Activated CD4-positive, alpha-beta T cell treated with anti-CD3 and anti-CD28 coated beads, Interleukin-2, Interleukin-6, amounts not matched to agents 100 ng/mL and 50 ng/mL, durations not matched to agents 16 hours and 8 hours (primary cell): ENCODE measurements at regions not wholly inside any gene's neighbourhood (a gene's known extent, or its start where the extent isn't known, plus 50 kb on each side); places are given as distances from the start of the nearest gene placed in this dataset.

Experiments used
- DNase-seq: peaks from one replicate; pipeline ENCODE4 v3.0.0-alpha.2; 2020

- no peak for DNase-seq
Measured at GRCh38 chr15:91562698-91563097, 290.8 kb upstream of the SLCO3A1 start.

DNA sequence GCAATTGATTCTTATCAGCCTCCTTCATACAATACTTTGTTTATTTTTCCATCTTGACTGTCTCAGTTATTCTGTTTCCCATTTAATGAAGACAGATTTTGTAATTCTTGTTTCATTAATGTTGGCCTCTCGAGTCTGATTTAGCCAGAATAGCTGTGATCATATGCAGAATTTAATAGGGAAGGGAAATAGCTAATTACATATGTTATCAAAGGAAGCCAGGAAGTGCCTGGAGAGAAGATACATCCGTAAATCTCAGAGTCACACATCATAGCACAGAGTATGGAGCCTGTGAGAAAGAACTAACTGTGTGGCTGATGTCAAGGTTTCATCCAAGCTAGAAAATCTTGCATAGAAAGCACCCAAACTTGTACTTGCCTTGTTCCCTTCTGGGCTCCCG, 288.9 kb upstream of the SLCO3A1 start:
- DNase-seq: no peak

- DNase-seq: no peak
Measured at GRCh38 chr15:91566141-91566540, 287.4 kb upstream of the SLCO3A1 start.

DNA sequence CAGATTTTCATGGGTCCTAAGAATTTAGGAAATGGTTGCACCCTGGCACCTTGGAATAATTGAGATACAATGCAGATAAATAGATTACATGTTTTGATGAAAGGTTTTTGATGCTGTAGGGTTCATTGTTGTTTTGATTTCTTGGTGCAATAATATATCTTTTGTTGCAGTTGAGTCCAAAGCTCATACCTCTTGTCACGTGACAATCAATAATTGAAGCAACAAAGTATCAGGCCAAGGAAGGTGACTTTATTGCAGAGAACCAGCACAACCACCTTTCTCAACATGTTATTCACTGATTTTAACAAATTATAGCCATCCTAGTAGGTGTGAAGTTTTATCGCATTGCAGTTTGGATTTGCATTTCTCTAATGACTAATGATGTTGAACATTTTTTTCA, 285.5 kb upstream of the SLCO3A1 start:
- DNase-seq: no peak

- DNase-seq: no peak
Measured at GRCh38 chr15:91572110-91572509, 281.4 kb upstream of the SLCO3A1 start.

GRCh38 chr15:91576096-91576495, 277.4 kb upstream of the SLCO3A1 start:
- no peak for DNase-seq

DNA sequence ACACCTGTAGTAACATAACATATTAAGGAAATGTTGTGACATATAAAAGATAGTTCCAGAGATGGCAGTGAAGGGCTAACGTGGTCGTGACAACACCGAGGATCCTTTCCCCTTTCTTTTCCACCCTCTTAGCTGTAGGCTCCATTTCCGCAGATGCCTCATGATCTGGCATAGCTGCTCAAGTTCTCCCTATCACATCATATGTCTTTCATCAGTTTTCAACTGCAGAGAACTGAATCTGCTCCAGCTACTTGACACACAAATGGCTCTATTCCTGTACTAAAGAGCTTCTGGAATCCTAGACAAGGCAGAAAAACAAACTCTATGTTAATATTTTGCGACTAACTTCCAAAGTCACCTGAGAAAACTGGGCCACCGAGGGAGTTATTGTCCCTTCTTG, 275.0 kb upstream of the SLCO3A1 start:
- no peak for DNase-seq

DNA sequence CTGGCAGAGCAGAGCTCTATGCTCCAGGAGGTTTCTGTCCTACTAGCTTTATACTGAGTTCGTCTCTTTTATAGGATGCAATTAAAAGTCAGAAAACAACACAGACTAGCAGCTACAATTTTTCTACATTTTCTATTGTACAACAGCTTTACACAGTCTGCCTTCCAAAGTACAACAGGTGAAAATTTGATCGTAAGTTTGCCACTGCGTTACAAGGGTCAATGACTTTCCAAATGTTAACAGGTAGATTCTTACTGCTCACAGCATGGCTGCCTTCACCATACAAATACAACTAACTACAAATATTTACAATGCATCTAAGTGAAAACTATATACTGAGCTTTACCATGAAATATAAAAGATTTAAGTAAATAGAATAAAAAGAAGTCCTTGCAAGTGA, 268.6 kb upstream of the SLCO3A1 start:
- no peak for DNase-seq

- DNase-seq: no peak
Measured at GRCh38 chr15:91586560-91586959, 266.9 kb upstream of the SLCO3A1 start.

DNA sequence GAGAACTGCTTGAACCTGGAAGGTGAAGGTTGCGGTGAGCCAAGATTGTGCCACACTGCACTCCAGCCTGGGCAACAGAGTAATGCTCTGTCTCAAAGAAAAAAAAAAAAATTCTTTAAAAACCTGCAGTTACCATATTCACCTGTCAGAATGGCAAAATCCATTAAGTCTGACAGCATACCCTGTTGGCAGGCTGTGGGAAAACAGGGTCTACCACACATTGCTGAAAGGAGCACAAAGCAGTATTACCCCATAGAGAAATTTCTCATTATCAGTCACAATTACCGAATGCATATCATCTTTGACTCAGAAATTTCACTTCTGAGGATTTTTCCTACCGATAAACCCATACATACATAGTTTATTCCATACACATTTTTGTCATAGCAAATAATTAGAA, 264.1 kb upstream of the SLCO3A1 start:
- DNase-seq: peak; percentile 14

DNA sequence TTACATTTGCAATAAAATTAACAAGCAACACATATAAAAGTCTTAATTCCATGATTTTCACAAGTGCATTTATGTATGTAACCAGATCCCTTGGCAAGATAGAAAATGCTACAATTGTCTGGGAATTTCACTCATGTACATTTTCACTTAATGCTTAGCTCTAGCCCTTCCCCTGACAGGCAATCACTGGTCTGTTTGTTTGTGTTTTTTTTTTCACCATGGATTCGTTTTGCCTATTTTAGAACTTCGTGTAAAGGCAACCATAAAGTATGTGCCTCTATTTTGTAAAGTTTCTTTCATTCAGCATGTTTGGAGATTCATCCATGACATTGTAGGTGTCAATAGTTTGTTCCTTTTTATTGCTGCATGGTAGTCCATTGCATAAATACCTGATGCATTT, 260.9 kb upstream of the SLCO3A1 start:
- DNase-seq: no peak

DNA sequence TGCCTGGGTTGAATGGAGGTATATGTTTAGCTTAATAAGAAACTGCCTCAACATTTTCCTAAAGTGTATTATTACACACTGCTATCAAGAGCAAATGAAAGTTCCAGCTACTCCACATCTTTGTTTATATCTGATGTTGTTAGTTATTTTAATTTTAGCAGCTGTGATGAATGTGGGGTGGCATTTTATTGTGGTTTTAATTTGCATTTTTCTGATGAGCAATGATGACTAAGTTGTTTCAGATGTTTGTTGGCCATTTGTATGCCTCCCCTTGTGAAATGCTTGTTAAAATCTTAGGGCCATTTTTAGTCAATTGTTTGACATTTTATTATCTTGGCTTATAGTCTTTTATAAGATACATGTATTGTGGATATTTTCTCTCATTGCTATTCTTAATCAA, 260.4 kb upstream of the SLCO3A1 start:
- no peak for DNase-seq

GRCh38 chr15:91593653-91594052, 259.9 kb upstream of the SLCO3A1 start:
- no peak for DNase-seq

DNA sequence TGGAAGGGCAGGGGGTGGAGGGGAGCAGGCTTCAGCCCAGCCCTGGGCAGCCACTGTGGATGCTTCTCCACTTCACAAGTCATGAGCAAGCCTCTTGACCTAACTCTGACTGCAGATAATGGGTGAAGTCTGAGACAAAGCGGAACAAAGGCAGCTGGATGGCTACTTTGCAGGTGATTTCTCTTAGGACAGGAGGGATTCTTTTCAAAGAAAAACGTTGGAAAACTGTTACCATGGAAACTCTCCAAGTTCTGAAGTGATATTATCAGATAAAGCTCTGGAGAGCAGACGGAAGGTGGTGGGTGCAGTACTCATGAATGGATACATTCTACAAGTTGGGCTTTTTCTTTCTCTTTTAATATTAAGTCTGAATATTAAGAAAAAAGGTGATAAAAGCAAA, 254.2 kb upstream of the SLCO3A1 start:
- DNase-seq: no peak

DNA sequence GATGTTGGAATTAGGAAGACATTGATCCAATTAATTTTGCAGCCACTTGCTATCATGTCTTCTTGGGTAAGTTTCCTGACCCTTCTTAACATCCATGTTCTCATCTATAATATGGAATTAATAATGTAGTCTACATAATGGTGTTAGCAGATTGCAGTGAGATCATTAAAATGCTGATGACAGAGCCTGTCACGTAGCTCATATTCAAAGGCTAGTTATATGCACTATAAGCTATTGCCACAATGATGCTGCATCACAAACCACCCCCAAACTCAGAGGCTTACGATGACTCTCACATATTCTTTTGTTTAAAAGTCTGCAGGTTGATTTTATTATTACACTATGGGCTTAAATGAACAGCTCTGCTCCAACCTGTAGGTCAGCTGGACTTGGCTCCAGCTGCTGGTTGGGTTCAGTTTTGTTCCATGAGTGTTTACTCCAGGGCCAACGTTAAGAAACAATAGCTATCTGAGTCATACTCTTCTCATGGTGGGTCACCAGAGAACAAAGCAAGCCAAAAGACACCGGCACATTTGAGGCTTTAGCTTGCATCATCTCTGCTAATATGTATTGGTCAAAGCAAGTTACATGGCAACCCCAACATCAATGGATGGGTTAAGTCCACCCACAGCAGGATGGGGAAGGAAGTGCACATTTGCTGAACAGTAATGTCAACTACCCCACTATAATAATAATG, 250.0 kb upstream of the SLCO3A1 start:
- no peak for DNase-seq

DNA sequence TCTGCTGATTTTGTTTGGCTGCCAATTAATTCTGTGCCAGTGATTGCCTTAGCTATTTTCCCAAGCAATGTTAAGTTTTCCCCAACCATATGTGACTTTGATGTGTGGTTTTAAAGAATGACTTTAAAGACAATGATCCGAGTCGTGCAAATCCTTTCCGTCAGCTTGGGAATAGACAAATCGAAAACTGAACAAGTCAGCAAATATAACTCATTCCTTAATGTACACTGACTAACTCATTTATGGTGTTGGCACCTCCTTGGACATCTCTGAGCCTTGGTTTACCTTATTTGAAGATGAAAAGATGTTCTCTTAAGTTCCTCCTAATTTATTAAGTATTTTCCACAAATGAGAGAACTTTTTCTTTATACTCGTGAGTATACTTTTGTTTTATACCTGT, 249.4 kb upstream of the SLCO3A1 start:
- DNase-seq: no peak

GRCh38 chr15:91605576-91605975, 247.9 kb upstream of the SLCO3A1 start:
- DNase-seq: no peak

DNA sequence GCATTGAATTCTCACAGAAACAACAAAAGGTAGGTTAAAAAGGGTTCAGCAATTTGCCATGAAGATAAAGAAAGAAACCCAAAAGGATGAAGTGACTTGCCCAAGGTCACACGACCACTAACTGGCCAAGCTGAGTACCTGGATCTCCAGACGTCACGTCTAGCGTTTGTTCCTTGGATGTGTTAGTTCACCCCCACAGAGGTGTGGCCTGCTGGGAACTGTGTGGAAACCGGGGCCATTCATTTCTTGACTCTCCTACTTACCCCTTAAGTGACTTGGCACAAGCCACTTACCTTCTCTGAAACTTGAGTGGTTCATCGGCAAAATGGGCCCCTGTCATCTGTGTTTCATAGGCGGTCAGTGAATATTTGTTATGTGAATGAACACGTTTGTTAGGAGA, 244.3 kb upstream of the SLCO3A1 start:
- no peak for DNase-seq

DNA sequence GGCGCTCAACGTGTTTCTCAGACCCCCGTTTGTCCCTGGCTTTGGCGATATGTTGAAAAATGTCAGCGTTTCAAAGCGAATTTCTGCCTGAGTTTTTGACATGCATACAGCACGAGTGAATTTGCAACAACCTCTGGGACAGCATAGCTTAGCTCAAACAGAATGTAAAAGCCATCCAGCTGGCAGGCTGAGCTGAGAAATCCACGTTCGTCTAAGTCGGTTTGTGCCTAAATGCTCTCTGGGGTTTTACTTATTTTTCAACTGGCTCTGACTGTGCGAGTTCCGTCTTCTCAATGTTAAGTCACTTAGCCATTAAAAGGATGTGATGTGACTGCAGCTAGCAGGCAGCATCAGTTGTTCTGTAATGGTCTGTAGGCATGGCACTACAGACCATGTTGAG, 243.5 kb upstream of the SLCO3A1 start:
- no peak for DNase-seq

DNA sequence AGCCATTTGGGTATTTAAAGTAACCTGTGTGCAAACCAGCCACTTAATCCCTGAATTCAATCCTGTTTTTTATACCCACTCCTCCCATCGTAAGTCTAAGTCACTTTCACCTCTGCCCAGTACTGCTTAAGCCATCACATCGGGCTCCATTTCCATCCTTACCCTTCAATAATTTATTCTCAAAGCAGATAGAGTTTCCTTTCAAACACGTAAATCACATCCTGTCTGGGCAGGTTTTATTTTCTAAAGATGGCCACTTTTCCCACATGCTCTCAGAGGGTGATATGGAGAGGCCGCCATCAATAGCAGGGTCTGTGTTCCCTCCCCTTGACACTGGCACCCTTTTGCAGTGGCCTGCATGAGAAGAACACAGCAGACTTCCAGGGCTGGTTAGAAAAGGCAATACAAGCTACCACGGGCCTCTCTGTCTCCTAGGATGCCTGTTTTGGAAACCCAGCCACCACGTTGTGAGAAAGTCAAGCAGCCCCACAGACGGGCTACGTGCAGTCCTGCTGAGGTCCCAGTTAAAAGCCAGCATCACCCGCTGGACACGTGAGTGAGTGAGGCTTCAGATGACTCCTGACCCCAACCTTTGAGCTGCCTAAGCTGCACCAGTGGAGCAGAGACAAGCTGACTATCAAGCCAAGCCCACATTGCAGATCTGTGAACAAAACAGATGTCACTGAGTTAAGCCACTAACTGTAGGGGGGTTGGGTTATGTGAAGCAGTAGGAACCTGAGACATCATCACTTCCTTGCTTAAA, 241.8 kb upstream of the SLCO3A1 start:
- DNase-seq: no peak

GRCh38 chr15:91620229-91620628, 233.3 kb upstream of the SLCO3A1 start:
- DNase-seq: no peak

- no peak for DNase-seq
Measured at GRCh38 chr15:91622235-91622634, 231.3 kb upstream of the SLCO3A1 start.

DNA sequence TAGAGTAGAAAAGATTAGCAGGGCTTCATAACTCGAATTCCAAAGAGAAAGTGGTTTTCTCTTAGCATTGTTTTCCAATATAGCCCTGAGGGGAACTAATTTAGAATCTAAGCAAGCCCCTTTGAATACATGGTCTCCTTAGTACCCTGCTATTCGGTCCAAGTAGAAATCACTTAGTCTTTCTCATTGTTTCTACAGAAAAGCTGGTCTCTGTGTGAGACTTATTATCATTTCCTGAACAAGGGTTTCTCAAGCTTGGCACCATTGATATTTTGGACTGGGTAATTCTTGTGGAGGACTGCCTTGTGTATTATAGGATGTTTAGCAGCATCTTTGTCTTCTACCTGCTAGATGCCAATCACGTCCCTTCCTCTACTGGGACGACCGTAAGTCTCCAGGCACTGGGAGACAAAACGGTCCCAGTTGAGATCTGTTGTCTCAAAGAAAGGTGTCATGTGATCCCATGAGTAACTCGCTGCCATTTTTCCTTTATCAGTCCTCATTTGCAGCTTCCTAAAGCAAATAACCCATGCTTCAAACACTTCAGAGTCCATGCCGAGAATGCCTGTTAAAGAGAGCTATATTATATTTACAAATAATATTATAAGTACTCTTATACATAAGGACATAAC, 230.7 kb upstream of the SLCO3A1 start:
- DNase-seq: no peak

GRCh38 chr15:91624353-91624968, 229.0 kb upstream of the SLCO3A1 start:
- DNase-seq: no peak
